NCI-H524 treated with DMSO at 0.1 percent for 48 hours (cell line): ENCODE measurements at regions not wholly inside any gene's neighbourhood (a gene's known extent, or its start where the extent isn't known, plus 50 kb on each side); places are given as distances from the start of the nearest gene placed in this dataset.

Experiments used
- DNase-seq: peaks from one replicate; lab custom pipeline; 2025; lab: John Stamatoyannopoulos, UW

DNA sequence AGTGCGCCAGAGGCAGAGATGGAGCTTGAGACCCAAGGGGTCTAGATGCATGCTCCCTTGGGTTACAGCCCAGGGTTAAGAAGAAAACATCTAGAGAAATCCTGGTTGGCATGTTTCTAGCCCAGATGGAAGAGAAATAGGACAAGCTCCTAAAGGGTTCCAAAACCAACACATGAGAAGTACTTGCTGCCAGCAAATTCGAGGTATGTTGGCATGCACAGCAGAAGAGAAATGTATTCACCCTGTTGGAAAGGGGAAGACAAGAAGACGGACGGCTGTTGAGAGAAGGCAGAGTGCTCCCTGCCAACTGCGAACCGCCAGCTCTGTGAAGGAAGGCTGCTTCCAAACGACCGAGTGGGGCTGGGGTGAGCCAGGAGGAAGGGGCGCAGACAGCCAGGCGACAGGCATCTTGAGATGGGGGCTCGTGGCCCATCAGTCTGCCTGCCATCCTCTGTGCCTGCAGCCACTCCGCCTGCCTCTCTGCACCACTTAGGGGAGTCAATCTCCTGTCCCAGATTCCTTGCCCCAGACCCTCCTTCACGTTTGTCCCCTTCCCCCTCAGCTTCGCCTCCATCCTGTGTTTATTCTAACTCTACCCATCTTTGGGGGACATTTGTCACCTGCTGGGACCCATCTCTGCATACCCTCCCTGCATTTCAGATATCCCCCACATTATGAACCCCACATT is 249.2 kb downstream of the CDC5L start:
- no peak for DNase-seq

- DNase-seq: no peak
Measured at GRCh38 chr6:44641344-44642031, 254.0 kb downstream of the CDC5L start.

DNA sequence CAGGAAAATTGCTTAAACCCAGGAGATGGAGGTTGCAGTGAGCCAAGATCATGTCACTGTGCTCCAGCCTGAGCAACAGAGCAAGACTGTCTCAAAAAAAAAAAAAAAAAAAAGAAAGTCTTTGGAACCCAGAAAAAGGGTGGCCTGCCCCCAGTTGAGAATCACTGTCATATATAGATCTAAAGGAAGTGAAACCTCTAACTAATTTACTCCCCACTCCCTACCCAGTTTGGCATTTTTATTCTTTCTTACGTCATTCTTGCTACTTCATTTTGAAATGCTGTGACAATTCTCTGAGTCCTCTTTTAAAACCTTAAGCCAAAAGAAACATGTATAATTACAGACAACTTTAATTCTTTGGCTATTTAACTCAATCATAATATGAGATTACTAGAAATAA is 254.8 kb downstream of the CDC5L start:
- no peak for DNase-seq

DNA sequence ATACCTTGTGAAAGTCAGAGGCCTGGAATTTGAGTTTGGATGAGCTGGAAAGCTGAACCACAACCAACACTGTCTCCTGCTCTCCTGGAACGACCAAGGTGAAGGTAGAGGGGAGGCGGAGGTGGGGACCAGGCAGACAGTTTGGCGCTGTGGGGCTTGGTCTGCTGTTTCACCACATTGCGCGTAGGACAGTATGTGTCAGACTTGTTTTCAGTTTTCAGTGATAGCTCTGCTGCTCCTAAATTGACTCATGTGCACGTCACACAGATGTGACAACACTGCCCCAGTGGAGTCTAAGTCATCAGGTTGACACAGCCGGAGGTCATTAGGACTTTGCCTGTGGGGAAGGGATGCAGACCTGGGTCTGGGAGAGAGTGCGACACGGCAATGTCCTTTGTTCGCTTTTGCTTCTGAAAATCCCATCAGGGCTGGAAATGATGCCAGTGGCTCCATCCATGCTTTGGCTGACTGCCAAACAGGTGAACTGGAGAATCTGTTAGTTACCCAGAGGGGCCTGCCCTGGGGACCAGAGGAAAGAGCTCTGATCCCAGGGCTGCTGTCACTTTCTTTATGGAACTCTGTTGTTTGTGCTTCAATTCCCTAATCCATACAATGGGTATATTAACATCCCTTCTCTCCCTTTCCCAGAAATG is 255.5 kb downstream of the CDC5L start:
- DNase-seq: no peak

DNA sequence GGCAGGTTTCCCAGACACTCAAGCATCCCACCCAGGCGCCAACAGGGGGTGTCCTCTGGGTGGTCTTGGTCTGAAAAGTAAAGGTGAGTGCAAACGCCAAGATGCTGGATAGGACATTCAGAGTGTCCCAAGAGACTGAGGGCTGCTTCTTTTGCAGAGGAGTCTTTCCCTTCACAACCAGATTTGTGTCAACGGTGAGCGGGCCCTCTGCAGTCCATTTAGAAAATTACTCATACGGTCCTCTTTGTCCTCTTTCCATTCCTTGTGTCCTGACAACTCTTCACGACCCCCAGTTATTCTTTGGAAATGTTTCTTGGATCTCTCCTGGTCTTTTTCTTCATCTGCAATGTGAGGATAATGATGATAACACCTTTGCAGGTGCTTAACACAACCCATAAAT is 257.8 kb downstream of the CDC5L start:
- DNase-seq: no peak

DNA sequence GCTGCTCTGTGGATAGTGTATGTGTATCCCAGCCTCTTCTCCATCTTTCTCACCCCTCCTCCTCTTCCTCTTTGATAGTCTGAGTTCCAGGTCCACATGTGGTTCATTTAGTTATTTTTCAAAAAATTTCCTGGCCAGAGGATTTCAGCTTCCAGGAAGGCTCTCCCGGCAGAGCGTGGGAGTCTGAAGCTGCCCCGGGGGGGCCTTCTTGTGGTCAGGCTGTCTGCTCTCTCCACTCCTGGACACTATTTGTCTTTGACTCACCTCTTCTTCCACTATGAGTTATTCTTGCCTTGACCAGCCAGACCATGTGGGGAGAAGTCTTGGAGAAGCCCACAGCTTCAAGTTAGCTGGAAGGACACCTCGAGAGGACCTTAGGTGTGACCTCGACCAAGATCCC is 258.8 kb downstream of the CDC5L start:
- DNase-seq: no peak

DNA sequence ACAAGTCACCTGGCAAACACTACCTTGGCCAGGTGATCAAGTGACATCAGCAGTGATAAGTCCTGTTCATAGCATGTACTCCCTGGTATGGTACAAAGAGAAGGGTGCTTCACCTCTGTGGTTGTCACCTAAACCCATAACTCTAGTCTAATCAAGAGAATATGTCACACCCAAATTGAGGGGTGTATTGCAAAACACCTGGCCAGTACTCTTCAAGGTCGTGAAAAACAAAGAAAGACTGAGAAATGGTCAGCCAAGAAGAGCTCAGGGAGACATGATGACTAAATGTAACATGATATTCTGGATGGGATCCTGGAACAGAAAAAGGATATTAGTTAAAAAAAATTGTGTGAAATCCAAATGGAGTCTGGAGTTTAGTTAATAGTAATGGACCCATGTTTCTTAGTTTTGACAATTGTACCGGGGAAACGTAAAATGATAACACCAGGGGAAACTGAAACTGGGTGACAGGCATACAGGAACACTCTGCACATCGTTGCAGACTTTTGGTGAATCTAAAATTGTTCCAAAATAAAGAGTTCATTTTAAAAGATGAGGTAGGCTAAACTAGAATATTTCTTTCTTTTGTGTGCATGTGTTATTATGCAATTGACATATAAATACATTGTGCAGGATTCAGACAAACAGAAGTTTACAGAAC is 262.0 kb downstream of the CDC5L start:
- DNase-seq: no peak

DNA sequence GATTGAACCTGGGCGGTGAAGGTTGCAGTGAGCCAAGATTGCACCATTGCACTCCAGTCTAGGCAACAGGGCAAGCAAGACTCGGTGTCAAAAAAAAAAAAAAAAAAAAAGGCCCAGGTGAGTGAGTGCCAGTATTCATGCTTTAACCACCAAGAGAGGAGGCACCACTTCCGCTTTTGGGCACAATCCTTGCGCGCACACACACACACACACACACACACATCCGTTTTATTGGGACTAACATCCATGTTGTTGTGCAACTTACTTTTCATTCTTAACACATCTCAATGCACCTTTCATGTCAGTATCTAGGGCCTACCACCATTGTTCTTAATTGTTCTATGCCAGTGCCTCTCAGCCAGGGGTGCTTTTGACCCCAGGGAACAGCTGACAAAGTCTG is 263.0 kb downstream of the CDC5L start:
- DNase-seq: no peak

- DNase-seq: no peak
Measured at GRCh38 chr6:44650947-44651346, 263.4 kb downstream of the CDC5L start.

DNA sequence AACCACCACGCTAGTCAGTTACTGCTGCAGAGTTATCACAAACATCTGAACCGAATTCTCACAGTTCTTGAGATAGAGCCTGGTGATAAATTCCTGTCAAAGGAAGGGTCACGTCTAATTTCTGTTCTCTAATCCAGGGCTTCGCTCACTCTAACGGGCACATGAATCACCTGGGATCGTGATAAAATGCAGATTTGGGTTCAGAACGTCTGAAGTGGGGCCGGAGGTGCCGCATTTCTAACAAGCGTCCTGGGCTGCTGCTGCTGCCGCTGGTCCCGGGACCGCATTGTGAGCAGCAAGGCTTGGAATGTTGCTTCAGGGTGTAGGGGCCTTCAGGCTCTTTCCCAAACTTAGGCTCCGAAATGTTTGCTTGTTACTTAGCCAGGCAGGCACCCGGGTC is 264.1 kb downstream of the CDC5L start:
- no peak for DNase-seq

DNA sequence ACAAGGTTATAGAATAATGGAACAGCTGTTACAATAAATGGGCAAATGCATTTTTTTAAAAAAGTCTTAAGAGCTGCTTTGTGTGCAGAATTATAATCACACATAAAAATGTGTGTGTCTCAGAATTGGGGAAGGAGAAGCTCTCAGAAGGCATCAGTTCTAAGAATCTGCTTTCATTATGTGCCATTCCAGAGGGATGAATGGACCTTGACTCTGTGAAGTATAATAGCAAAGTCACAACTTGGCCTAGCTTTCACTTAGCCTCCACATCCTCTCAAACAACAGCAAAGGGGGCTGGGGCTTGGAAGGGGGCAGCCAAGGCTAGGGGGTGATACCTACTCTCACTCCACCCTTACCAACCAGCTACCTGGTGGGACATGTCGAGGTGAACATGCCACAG is 265.0 kb downstream of the CDC5L start:
- no peak for DNase-seq

- no peak for DNase-seq
Measured at GRCh38 chr6:44653091-44653490, 265.6 kb downstream of the CDC5L start.

- no peak for DNase-seq
Measured at GRCh38 chr6:44653761-44654218, 266.3 kb downstream of the CDC5L start.

DNA sequence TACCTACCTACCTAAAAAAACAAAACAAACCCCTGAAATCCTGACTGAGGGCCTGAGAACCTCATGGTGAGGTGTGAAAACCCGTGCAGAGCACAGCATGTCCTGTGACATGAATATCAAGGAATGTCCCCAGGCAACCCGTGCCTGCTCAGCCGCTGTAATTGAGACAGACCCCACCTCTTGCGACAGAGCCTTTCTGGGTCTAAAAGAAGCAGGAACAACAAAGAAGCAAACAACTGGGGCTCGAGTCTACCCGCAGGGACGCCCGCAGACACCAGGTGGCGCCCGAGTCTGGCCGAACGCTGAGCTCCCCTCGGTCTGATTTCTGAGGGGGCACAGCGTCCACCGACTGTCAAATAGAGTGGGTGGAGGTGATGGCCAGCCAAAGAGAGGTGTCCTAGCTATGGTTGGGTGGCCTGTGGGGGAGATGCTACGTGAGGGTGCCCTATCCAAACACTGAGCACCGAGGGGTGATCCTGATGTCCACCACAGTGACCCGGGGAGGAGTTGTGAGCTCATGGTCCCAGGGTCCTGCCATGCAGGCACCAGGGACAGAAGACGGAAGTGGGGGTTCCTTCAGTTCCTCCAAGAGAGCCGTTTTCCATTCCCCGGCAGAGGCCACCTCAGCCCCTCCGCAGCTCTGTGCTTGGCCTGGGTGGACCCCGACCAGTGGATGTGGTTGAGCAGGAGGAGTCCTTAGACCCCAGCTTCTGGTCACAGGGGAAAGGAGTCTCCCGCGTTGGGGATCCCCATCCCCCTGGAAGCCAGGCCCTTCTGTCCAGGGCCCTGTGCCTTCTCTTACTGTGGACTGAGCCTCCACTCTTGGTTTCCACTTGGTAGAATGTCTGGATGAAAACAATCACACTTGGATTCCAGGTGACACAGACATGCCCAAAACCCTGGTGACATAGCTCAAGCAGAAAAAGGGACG is 268.2 kb downstream of the CDC5L start:
- no peak for DNase-seq

DNA sequence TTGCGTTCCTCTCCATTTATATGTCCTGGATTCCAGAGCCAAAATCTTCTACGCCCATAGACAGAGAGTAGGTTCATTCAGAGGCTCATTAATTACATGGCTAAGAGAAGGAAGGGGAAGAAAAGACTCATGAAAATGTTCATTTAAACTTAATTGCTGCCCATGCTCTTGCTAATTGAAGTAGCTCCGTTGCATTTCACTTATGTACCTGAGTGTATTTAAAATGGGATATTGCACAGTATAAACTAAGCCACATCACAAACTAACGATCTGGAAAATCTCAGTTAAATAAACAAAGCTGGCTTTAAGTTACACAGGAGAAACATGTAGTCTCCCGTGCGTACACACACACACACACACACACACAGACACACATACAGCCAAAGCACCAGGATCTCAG is 269.2 kb downstream of the CDC5L start:
- DNase-seq: no peak

DNA sequence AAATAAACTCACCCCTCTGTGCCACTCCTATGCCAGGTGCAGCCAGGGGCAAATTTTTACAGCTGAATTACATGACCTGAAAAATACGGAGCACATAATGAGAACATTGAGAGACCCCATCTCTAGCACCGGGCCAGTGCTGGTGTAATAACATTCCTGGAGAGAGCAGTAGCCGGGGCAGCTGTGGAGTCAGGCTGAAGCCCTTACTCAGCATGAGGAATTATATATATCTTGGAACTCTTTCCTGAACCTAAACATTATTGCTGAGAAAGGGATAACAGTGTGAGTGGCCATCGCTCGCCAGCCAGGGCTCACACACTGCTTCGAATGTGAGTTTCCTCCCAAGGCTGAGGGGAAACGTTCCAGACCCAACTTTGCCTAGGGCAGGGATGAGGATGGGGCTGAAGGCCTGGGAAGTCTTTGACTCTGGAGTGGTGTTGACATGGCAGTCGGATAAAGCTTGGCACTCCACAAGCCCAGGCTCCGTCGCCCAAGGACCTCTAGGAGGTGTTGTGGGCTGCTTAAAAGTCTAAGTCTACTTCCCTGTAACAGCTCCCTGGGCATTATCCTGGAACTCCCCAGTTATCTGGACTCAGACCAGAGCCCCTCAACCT is 269.8 kb downstream of the CDC5L start:
- DNase-seq: no peak

DNA sequence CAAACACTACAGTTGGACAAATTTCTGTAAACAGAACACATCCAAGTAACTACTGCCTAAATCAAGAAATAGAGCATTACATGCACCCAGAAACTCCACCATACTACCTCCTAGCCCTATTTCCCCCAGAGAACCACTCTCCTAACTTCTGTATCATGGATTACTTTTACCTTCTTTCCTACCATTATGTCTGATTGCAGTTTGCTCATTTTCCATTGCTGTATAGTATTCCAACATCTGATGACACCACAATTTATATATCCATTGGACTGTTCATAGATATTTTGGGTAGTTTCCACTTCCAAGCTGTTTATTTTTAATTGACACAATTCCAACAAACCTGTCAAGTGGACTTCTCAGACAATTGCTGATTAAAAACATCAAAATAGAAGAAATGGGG is 271.1 kb downstream of the CDC5L start:
- no peak for DNase-seq

- DNase-seq: no peak
Measured at GRCh38 chr6:44659726-44660125, 272.2 kb downstream of the CDC5L start.

DNA sequence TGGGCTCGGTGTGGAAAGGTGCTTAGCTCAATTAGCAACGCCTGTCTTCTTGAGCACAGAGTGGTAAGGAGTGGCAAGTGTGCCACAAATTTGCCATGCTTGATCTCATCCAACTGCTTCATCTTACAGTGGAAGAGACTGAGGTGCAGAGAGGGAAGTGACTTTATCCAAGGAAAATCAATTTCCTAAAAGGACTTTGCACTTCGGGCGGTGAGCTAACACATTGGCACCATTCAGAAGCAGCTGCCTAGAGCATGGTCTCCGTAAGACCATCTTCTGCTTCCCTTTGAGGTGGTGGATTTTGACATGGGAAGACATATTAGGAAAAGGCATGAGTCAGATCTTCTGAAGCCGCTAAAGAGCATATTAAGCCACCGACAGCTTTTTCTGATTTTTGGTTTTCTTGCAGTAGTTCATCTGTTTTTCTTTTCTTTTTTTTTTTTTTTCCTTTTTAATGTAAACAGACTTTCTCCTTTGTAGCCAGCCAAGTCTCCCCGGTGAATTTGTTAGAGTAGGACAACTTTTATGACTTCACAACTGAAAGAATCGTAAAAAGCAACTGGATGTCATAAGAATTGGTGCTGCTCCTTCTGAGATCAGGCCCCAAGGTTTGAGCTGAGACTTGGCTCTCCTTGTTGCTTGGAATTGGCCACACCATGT is 273.2 kb downstream of the CDC5L start:
- DNase-seq: no peak

GRCh38 chr6:44661221-44662008 is 273.9 kb downstream of the CDC5L start:
- DNase-seq: no peak
